GM12878 (cell line): ENCODE measurements at regions not wholly inside any gene's neighbourhood (a gene's known extent, or its start where the extent isn't known, plus 50 kb on each side); places are given as distances from the start of the nearest gene placed in this dataset.

ENCODE experiments used
- ATAC-seq: fragments of 200-7000 bp; cut with Tn5 transposase; 3 replicates; pipeline ENCODE4 v1.9.1; 2020; ENCODE audit warnings: mild to moderate bottlenecking, moderate library complexity
- BruUV-seq: library from RNA; stranded (reverse); fragments of 400-500 nt; replicated peaks from 2 replicates; lab custom pipeline; 2021; lab: Mats Ljungman, UMichigan
- CTCF ChIA-PET: fragments of 300-600 bp; sonication (Branson Sonifier 250); formaldehyde crosslinking; extraction: SDS; loops from one replicate; lab custom pipeline; 2021; ENCODE audit warnings: inconsistent platforms; lab: Yijun Ruan, JAX
- POLR2A ChIA-PET: fragments of 350-600 bp; formaldehyde crosslinking; extraction: SDS; loops from one replicate; lab custom pipeline; 2021; ENCODE audit warnings: inconsistent platforms; lab: Charles Lee
- RAD21 ChIA-PET: fragments of 300-600 bp; sonication (Branson Sonifier 250); formaldehyde crosslinking; loops from one replicate; lab custom pipeline; 2023; ENCODE audit warnings: antibody characterized with exemption; ENCODE audit not compliant: unreplicated experiment; lab: Charles Lee
- SMC1A ChIA-PET: fragments of 300-600 bp; sonication (Branson Sonifier 250); formaldehyde crosslinking; loops from one replicate; lab custom pipeline; 2023; ENCODE audit not compliant: unreplicated experiment, uncharacterized antibody; lab: Charles Lee
- DNase-seq: peaks from one replicate; pipeline ENCODE4 v3.0.0-alpha.2; 2011; ENCODE audit warnings: low read depth, low spot score
- FAIRE-seq: peaks from 3 replicates; lab custom pipeline; 2011; peaks lifted over from hg19 to GRCh38; lab: Jason Lieb, UNC
- H2AFZ ChIP-seq: 2 replicates; pipeline ENCODE4 v1.6.0; 2011; ENCODE audit warnings: low read depth, low read length, control low read depth; ENCODE audit not compliant: control insufficient read depth
- H3K27ac ChIP-seq: 2 replicates; pipeline ENCODE4 v1.5.1; 2011; ENCODE audit warnings: control low read depth; ENCODE audit not compliant: control insufficient read depth, insufficient read depth
- H3K27me3 ChIP-seq, 2 experiments: replicated peaks in 1 of 2; 2 replicates each; pipeline versions ENCODE4 v1.6.0 to v1.6.1; 2011; ENCODE audit warnings: low read length in 1 of 2; ENCODE audit not compliant: control insufficient read depth in 2 of 2, insufficient read depth in 2 of 2
- H3K36me3 ChIP-seq, 2 experiments: 2 replicates each; pipeline ENCODE4 v1.5.1; 2011; ENCODE audit warnings: low read length in 1 of 2; ENCODE audit not compliant: control insufficient read depth in 2 of 2, insufficient read depth in 2 of 2
- H3K4me1 ChIP-seq: 2 replicates; pipeline ENCODE4 v1.6.1; 2011; ENCODE audit warnings: mild to moderate bottlenecking, low read length, moderate library complexity, mixed read lengths; ENCODE audit not compliant: control insufficient read depth, insufficient read depth
- H3K4me2 ChIP-seq: 2 replicates; pipeline ENCODE4 v1.6.0; 2011; ENCODE audit warnings: control low read depth; ENCODE audit not compliant: control insufficient read depth, insufficient read depth
- H3K4me3 ChIP-seq: fragments of 200-600 bp; sonication (generic); 2 replicates; pipeline ENCODE4 v1.5.1; 2016
- H3K79me2 ChIP-seq: 2 replicates; pipeline ENCODE4 v1.6.0; 2011; ENCODE audit warnings: low read length; ENCODE audit not compliant: control insufficient read depth, insufficient read depth
- H3K9ac ChIP-seq: 2 replicates; pipeline ENCODE4 v1.8.0; 2011; ENCODE audit warnings: low read length, control low read depth, mixed read lengths; ENCODE audit not compliant: control insufficient read depth, insufficient read depth
- H3K9me3 ChIP-seq: replicated peaks from 3 replicates; pipeline ENCODE4 v1.5.1; 2011; ENCODE audit warnings: mild to moderate bottlenecking, low read length; ENCODE audit not compliant: control insufficient read depth, insufficient read depth
- H4K20me1 ChIP-seq: 2 replicates; pipeline ENCODE4 v1.6.0; 2011; ENCODE audit not compliant: control insufficient read depth, insufficient read depth
- CHD4 ChIP-seq: fragments of 200-600 bp; sonication (generic); IDR thresholded peaks from 2 replicates; pipeline ENCODE4 v1.6.1; 2016; ENCODE audit warnings: mild to moderate bottlenecking
- EP300 ChIP-seq, 2 experiments: fragments of 150-350 bp in 1 of 2; IDR thresholded peaks; 2 replicates each; pipeline ENCODE4 v1.6.1; 2011 to 2012; ENCODE audit warnings: low read depth in 2 of 2, low read length in 2 of 2, borderline replicate concordance in 1 of 2, improper control_type of control experiment in 1 of 2, inconsistent platforms in 1 of 2; ENCODE audit not compliant: control insufficient read depth in 1 of 2
- KAT2A ChIP-seq: conservative IDR thresholded peaks from 2 replicates; pipeline ENCODE4 v1.6.1; 2011; ENCODE audit warnings: low read depth, low read length; ENCODE audit not compliant: control insufficient read depth
- NR2C2 ChIP-seq: IDR thresholded peaks from 2 replicates; pipeline ENCODE4 v1.6.1; 2011; ENCODE audit warnings: borderline replicate concordance, low read depth; ENCODE audit not compliant: control insufficient read depth, insufficient read length
- SKIL ChIP-seq: fragments of 450-650 bp; IDR thresholded peaks from 2 replicates; pipeline ENCODE4 v1.6.1; 2017; ENCODE audit warnings: mild to moderate bottlenecking, low read depth, inconsistent platforms; ENCODE audit not compliant: poor library complexity, severe bottlenecking
- ZNF274 ChIP-seq: IDR thresholded peaks from one replicate; pipeline ENCODE4 v1.8.0; 2011; ENCODE audit not compliant: insufficient read length, insufficient read depth
- WGBS: methylation state at CpG from one replicate; pipeline ENCODE4 v1.1.6; 2016; ENCODE audit warnings: low lambda C conversion rate; ENCODE audit not compliant: insufficient replicate concordance, insufficient coverage; ENCODE audit errors: missing lambda C conversion rate; 5-methylcytosine and 5-hydroxymethylcytosine counted together
- in situ Hi-C: fragments of 300-500 bp; cut with MboI; formaldehyde crosslinking; loops from 9 replicates; pipeline ENCODE4 v1.14.3; 2018; ENCODE audit warnings: mixed read lengths
- intact Hi-C: fragments of 100-400 bp; cut with micrococcal nuclease; formaldehyde crosslinking; loops from one replicate; pipeline ENCODE4 v1.14.2; 2022; ENCODE audit not compliant: unreplicated experiment

DNA sequence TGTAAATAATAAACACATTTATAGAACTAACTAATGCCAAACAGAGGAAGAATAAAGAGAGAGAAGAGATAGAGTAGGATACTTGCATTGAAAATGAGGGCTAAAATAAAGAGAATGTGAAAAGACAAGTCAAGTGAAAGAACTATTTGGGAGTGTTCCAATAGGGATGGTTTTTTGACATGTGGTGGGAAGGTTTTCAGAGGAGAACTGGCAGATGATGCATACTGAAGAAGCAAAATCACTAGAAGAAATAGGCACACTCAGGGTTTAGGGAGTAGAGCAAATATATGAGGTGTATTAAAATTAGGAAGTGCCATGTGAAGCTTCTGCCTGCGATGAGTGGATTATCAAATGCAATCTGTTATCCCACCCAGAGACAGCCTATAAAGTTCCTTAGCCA lies 744.8 kb downstream of the REEP3 start:
- Histone ChIP-seq H3K9me3 (no peaks in the 10 kb centered on the region), H3K9ac (no peak overlapping the region), H3K27me3 (no peaks in the 10 kb centered on the region), H4K20me1 (no peaks in the 10 kb centered on the region), H3K27ac (no peak overlapping the region), H3K4me2 (no peak overlapping the region), H3K79me2 (no peaks in the 10 kb centered on the region)
- POLR2A ChIA-PET, result interaction anchor here (1.3 kb wide), 1 partner anchor 9 kb away, joined by 5 read pairs; no protein-coding TSS in a partner anchor
- FAIRE-seq (no peak), DNase-seq (no peak)
- no TSS peak for BruUV-seq
- intact Hi-C loops, result no loop called here
- TF ChIP-seq NR2C2 (no peak), ZNF274 (no peak), KAT2A (no peak), SKIL (no peak), CHD4 (no peak), EP300 (IDR thresholded peaks at IDR 0.05; ENCODE audit: borderline replicate concordance in 1 of 2, control insufficient read depth in 1 of 2, low read depth in 2 of 2, low read length in 2 of 2) (no peak)
- TF ChIP-seq, all 136 proteins: peak for 0
- H3K36me3 ChIP-seq, result no peaks in the 10 kb centered on the region
- WGBS, result 38% methylated on average over 1 of the region's 1 CpG
- ATAC-seq, result no peak
- ChIA-PET RAD21 (interaction anchor here (1.1 kb wide), 1 partner anchor 11 kb away, joined by 3 read pairs; no protein-coding TSS in a partner anchor), CTCF (no interaction called here), SMC1A (interaction anchor here (1.1 to 2.0 kb wide), 2 partner anchors 9 to 25 kb away, joined by 3 to 5 read pairs; no protein-coding TSS in a partner anchor)
- in situ Hi-C loops, result no loop called here
- H3K4me1 ChIP-seq, result no peaks in the 10 kb centered on the region
- H2AFZ ChIP-seq, result no peak overlapping the region
- no peak overlapping the region for H3K4me3 ChIP-seq
